IMR-90 (cell line): ENCODE measurements at regions not wholly inside any gene's neighbourhood (a gene's known extent, or its start where the extent isn't known, plus 50 kb on each side); places are given as distances from the start of the nearest gene placed in this dataset.

Experiments
- ATAC-seq: fragments of 200-7000 bp; cut with Tn5 transposase; 2 replicates; pipeline ENCODE4 v1.9.1; 2020; ENCODE audit warnings: low read depth, mild to moderate bottlenecking, moderate library complexity
- BruUV-seq: library from RNA; stranded (reverse); fragments of 400-500 nt; replicated peaks from 2 replicates; lab custom pipeline; 2021; lab: Mats Ljungman, UMichigan
- CTCF ChIA-PET: fragments of 300-600 bp; formaldehyde crosslinking; extraction: SDS; loops from one replicate; lab custom pipeline; 2021; ENCODE audit warnings: antibody characterized with exemption; lab: Yijun Ruan, JAX
- POLR2A ChIA-PET: fragments of 300-600 bp; sonication (Branson Sonifier 250); formaldehyde crosslinking; loops from one replicate; lab custom pipeline; 2022; ENCODE audit warnings: antibody characterized with exemption; ENCODE audit not compliant: unreplicated experiment; lab: Charles Lee
- DNase-seq: peaks from one replicate; pipeline ENCODE4 v3.0.0; 2013
- H2AFZ ChIP-seq: replicated peaks from 2 replicates; pipeline ENCODE3; 2013; ENCODE audit warnings: low read length, mild to moderate bottlenecking; ENCODE audit not compliant: poor library complexity
- H2AK5ac ChIP-seq: 2 replicates; pipeline ENCODE4 v1.6.1; 2013; ENCODE audit warnings: low read depth, low read length, inconsistent platforms
- H2AK9ac ChIP-seq: replicated peaks from 2 replicates; pipeline ENCODE3; 2013; ENCODE audit warnings: mild to moderate bottlenecking, low read depth, low read length, moderate library complexity; ENCODE audit not compliant: poor library complexity
- H2BK120ac ChIP-seq: 2 replicates; pipeline ENCODE4 v1.6.1; 2013; ENCODE audit warnings: low read depth, low read length, inconsistent platforms
- H2BK15ac ChIP-seq: 3 replicates; pipeline ENCODE4 v1.6.1; 2013; ENCODE audit warnings: low read depth, low read length, inconsistent platforms
- H2BK20ac ChIP-seq: 2 replicates; pipeline ENCODE4 v1.6.1; 2013; ENCODE audit warnings: low read depth, mild to moderate bottlenecking, inconsistent platforms, low read length, moderate library complexity
- H2BK5ac ChIP-seq: 2 replicates; pipeline ENCODE4 v1.6.1; 2013; ENCODE audit warnings: mild to moderate bottlenecking, low read depth, low read length, inconsistent platforms; ENCODE audit not compliant: poor library complexity, severe bottlenecking
- H3K14ac ChIP-seq: replicated peaks from 2 replicates; pipeline ENCODE4 v1.6.1; 2013; ENCODE audit warnings: low read depth, low read length, inconsistent platforms
- H3K18ac ChIP-seq: 2 replicates; pipeline ENCODE4 v1.6.1; 2013; ENCODE audit warnings: low read depth, low read length, control low read depth
- H3K23ac ChIP-seq: 2 replicates; pipeline ENCODE4 v1.6.1; 2013; ENCODE audit warnings: low read depth, low read length, inconsistent platforms
- H3K27ac ChIP-seq: 2 replicates; pipeline ENCODE4 v1.5.1; 2013; ENCODE audit warnings: mild to moderate bottlenecking, control low read depth, low read length; ENCODE audit not compliant: insufficient read depth
- H3K27me3 ChIP-seq: 2 replicates; pipeline ENCODE4 v1.6.1; 2013; ENCODE audit warnings: low read length; ENCODE audit not compliant: control insufficient read depth, insufficient read depth
- H3K36me3 ChIP-seq: 2 replicates; pipeline ENCODE4 v1.6.1; 2013; ENCODE audit warnings: low read length, mixed read lengths; ENCODE audit not compliant: control insufficient read depth, insufficient read depth
- H3K4ac ChIP-seq: 2 replicates; pipeline ENCODE4 v1.6.1; 2013; ENCODE audit warnings: low read depth, low read length, inconsistent platforms
- H3K4me1 ChIP-seq: 2 replicates; pipeline ENCODE4 v1.6.1; 2013; ENCODE audit warnings: low read length, mixed read lengths; ENCODE audit not compliant: control insufficient read depth, insufficient read depth
- H3K4me2 ChIP-seq: 2 replicates; pipeline ENCODE4 v1.6.1; 2013; ENCODE audit warnings: low read depth, mild to moderate bottlenecking, control low read depth, low read length, moderate library complexity
- H3K4me3 ChIP-seq: 2 replicates; pipeline ENCODE4 v1.5.1; 2013; ENCODE audit warnings: low read depth, mild to moderate bottlenecking, control low read depth, low read length, moderate library complexity; ENCODE audit not compliant: insufficient read depth
- H3K56ac ChIP-seq: 2 replicates; pipeline ENCODE4 v1.6.1; 2013; ENCODE audit warnings: low read length, inconsistent platforms; ENCODE audit not compliant: insufficient read depth; ENCODE audit errors: extremely low read depth
- H3K79me1 ChIP-seq, 2 experiments: 2 replicates each; pipeline ENCODE4 v1.6.1; 2013; ENCODE audit warnings: low read length in 2 of 2, inconsistent platforms in 1 of 2, low read depth in 1 of 2
- H3K9ac ChIP-seq: 2 replicates; pipeline ENCODE4 v1.6.1; 2013; ENCODE audit warnings: low read depth, low read length, control low read depth
- H3K9me1 ChIP-seq: 2 replicates; pipeline ENCODE4 v1.6.1; 2013; ENCODE audit warnings: low read length, inconsistent platforms; ENCODE audit not compliant: insufficient read depth
- H3K9me3 ChIP-seq: 2 replicates; pipeline ENCODE4 v1.6.1; 2013; ENCODE audit warnings: low read length; ENCODE audit not compliant: control insufficient read depth, insufficient read depth
- H4K20me1 ChIP-seq: 2 replicates; pipeline ENCODE4 v1.6.1; 2013; ENCODE audit warnings: low read length, inconsistent platforms; ENCODE audit not compliant: insufficient read depth
- H4K5ac ChIP-seq: 2 replicates; pipeline ENCODE4 v1.6.1; 2013; ENCODE audit warnings: mild to moderate bottlenecking, low read depth, low read length, control low read depth
- H4K8ac ChIP-seq, 2 experiments: 2 replicates each; pipeline ENCODE4 v1.6.1; 2013; ENCODE audit warnings: low read depth in 2 of 2, low read length in 2 of 2, control low read depth in 1 of 2, inconsistent platforms in 1 of 2
- H4K91ac ChIP-seq: 2 replicates; pipeline ENCODE4 v1.6.1; 2013; ENCODE audit warnings: low read depth, low read length, inconsistent platforms; ENCODE audit not compliant: insufficient read depth
- FOS ChIP-seq: fragments of 150-350 bp; IDR thresholded peaks from 2 replicates; pipeline ENCODE4 v1.6.1; 2016; ENCODE audit warnings: low read depth, low read length
- SMC3 ChIP-seq: fragments of 150-350 bp; IDR thresholded peaks from 2 replicates; pipeline ENCODE4 v1.6.1; 2016; ENCODE audit warnings: low read depth, mild to moderate bottlenecking, antibody characterized with exemption, low read length, moderate library complexity
- WGBS, 2 experiments: methylation state at CpG; one replicate each; pipeline versions ENCODE4 v1.1.5 to v1.1.7; 2013; ENCODE audit warnings: missing lambda C conversion rate in 2 of 2; ENCODE audit not compliant: insufficient read length in 1 of 2; ENCODE audit errors: extremely low coverage in 2 of 2; 5-methylcytosine and 5-hydroxymethylcytosine counted together
- dilution Hi-C: fragments of 300-500 bp; cut with HindIII; formaldehyde crosslinking; loops from one replicate; pipeline ENCODE4 v1.14.3; 2018; ENCODE audit warnings: low sequenced_read_pairs; ENCODE audit not compliant: unreplicated experiment
- in situ Hi-C: fragments of 300-500 bp; cut with MboI; formaldehyde crosslinking; loops from 3 replicates; pipeline ENCODE4 v1.14.3; 2019; ENCODE audit warnings: low sequenced_read_pairs, inconsistent platforms, mixed read lengths
- intact Hi-C: fragments of 100-400 bp; cut with micrococcal nuclease; formaldehyde crosslinking; loops from 2 replicates; pipeline ENCODE4 v1.10.0; 2022

GRCh38 chr11:103806130-103806895 is 230.1 kb upstream of the DDI1 start:
- intact Hi-C loops = no loop called here
- H2BK15ac ChIP-seq = no peak overlapping the region
- peak overlapping the region; percentile 85; the same call in 1 of the 2 replicates for H3K18ac ChIP-seq
- in situ Hi-C loops = no loop called here
- dilution Hi-C loops = no loop called here
- no peak overlapping the region for H4K5ac ChIP-seq
- no peaks in the 10 kb centered on the region for H3K27me3 ChIP-seq
- H3K27ac ChIP-seq = peak overlapping the region; percentile 33; the same call in 1 of the 2 replicates
- peaks cover 6% of the 10 kb centered on the region for H3K4me1 ChIP-seq
- peak overlapping the region; percentile 65; the same call in 1 of the 2 replicates for H2BK120ac ChIP-seq
- H3K9ac ChIP-seq = no peak overlapping the region
- H3K4me2 ChIP-seq = 0 out of 2 replicates have a peak overlapping the region, but pooled peaks have one; percentile 24
- no peaks in the 10 kb centered on the region for H3K9me3 ChIP-seq
- TF ChIP-seq FOS (peak; percentile 56; the same call in 1 of the 2 replicates), SMC3 (no peak)
- H4K91ac ChIP-seq = no peak overlapping the region
- DNase-seq (peak; percentile 93), ATAC-seq (peak; percentile 88)
- WGBS, 2 experiments = no CpG with 5 or more reads among the region's 5 CpGs
- 0 out of 2 replicates have a peak, but pooled peaks cover 2% of the 10 kb centered on the region for H3K9me1 ChIP-seq
- H3K56ac ChIP-seq = no peak overlapping the region
- no peaks in the 10 kb centered on the region for H4K20me1 ChIP-seq
- ChIA-PET CTCF (interaction anchor here (1.2 kb wide), 1 partner anchor 124 kb away, joined by 4 read pairs; no protein-coding TSS in a partner anchor), POLR2A (interaction anchor here (0.7 kb wide), 1 partner anchor 179 kb away, joined by 3 read pairs; no protein-coding TSS in a partner anchor)
- peak overlapping the region; percentile 57; the same call in 1 of the 2 replicates for H3K4ac ChIP-seq
- H2BK20ac ChIP-seq = no peak overlapping the region
- H3K14ac ChIP-seq = no peak overlapping the region
- H2AFZ ChIP-seq = no peak overlapping the region
- H2AK5ac ChIP-seq = peak overlapping the region; percentile 32; the same call in 1 of the 2 replicates
- H3K36me3 ChIP-seq = no peaks in the 10 kb centered on the region
- no peak overlapping the region for H2AK9ac ChIP-seq
- BruUV-seq = no TSS peak
- no peaks in the 10 kb centered on the region for H3K79me1 ChIP-seq
- H3K4me3 ChIP-seq = no peak overlapping the region
- peak overlapping the region; percentile 48 for H2BK5ac ChIP-seq
- no peak overlapping the region for H3K23ac ChIP-seq
- H4K8ac ChIP-seq = no peak overlapping the region
